GM21786 (cell line): ENCODE measurements at regions not wholly inside any gene's neighbourhood (a gene's known extent, or its start where the extent isn't known, plus 50 kb on each side); places are given as distances from the start of the nearest gene placed in this dataset.

Source experiments
- ATAC-seq: cut with Tn5 transposase; IDR thresholded peaks from one replicate; pipeline ENCODE4 v1.9.1; 2021; ENCODE audit not compliant: unreplicated experiment

- ATAC-seq = no peak
These were observed 201.7 kb upstream of the PDGFD start for GRCh38 chr11:104365676-104366075.

GRCh38 chr11:104361975-104362374, 198.0 kb upstream of the PDGFD start:
- ATAC-seq = no peak

DNA sequence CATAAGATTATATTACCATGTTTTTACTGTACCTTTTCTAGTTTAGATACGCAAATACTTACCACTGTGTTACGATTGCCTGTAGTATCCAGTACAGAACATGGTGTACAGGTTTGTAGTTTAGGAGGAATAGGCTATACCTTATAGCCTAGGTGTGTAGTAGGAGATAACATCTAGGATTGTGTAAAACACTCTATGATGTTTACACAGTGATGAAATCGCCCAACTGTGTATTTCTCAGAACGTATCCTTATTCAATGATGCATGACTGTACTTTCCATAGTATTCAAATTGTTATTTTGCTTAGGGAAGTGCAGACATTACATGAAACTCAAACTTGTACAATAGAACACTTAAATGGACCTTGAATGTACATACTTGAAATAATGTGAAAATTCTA, 188.1 kb upstream of the PDGFD start:
- no peak for ATAC-seq

DNA sequence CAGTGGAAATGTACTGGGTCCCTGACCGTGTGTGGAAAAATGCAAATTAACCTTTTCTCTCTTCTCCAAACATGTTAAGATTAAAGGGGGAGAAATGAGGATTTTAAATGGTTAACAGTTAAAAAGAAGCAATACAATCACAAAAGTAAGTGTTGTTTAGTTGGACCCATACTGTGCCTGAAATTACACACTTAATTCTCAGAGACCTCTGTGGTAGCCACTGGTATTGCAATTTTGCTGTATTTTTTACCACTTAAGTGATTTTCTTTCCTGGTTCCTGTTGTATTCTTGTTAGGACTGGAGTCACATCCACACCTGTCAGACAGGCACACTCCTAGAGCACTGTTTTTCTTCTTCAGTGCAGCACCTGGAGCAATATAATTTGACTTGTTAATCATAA, 179.6 kb upstream of the PDGFD start:
- ATAC-seq = peak; percentile 75

DNA sequence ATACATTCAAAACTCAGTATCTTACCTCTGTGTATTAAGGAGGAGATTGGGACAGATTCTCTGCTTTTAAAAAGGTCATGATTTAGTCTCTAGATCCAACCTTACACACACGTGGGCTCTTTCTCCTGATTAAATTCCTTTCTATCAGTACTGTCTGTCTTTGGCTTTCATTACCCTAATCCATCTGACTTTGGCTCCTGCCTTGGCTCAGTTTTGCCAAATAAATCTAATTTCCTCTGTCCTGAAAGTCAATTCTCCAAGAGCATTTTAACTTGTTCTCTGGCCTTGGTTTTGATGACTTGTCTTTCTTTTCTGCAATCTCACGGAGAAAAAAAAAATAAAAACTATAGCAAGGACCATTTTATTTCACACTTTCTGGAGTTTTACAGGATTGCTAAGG, 176.6 kb upstream of the PDGFD start:
- no peak for ATAC-seq

DNA sequence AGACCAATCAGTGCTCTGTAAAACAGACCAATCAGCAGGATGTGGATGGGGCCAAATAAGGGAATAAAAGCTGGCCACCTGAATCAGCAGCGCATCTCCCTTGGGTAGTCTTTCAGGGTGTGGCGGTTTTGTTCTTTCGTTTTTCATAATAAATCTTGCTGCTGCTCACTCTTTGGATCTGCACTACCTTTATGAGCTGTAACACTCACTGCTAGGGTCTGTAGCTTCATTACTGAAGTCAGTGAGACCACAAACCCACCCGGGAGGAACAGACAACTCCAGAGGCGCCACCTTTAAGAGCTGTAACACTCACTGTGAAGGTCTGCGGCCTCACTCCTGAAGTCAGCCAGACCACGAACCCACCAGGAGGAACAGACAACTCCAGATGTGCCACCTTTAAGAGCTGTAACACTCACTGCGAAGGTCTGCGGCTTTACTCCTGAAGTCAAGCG, 175.5 kb upstream of the PDGFD start:
- no peak for ATAC-seq

DNA sequence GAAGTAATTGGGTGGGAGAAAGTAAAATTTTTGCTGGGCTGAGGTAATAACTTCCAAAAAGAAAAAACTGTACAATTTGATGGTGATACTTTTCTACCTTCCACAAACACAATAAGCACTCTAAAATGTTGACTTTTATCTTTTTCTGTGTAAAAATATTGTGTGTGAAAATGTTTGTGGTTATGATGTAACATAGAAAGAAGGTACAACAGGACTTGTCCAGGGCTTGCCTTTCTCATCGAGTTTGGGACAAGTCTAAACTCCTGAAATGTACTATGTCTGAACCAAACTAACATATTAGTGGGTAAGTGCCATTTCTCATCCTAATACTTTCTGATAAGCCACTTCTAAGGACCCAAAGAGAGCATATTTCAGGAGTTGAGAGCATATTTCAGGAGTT, 174.2 kb upstream of the PDGFD start:
- no peak for ATAC-seq

DNA sequence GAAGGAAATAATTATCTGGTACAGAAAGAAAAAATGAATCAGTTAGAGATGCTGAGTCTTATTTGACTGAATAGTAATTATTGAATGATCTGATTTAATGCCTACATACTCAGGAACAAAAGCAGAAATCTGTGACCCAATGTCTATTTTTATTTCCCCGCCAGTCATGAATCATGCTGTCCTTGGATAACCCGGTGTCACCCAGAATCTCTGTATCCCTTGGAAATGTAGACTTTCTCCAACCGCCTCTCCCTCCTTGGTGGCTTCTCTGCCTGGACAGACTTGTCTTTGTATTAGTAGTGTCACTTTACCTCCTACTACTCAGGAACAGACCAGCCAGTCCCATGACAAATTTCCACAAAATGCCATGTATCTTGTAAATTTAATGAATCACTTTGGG, 173.3 kb upstream of the PDGFD start:
- ATAC-seq = no peak

DNA sequence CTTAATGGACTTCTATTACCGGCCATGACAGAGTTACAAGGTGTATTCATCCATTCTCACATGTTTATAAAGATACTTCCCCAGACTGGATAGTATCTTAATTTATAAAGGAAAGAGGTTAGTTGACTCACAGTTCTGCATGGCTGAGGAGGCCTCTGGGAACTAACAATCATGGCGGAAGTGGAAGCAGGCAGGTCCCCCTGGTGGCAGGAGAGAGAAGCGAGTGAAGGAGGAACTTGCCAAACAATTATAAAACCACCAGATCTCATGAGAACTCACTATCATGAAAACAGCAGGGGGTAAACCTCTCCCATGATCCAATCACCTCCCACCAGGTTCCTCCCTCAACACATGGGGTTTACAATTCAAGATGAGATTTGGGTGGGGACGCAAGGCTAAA, 170.0 kb upstream of the PDGFD start:
- peak; percentile 63 for ATAC-seq

- ATAC-seq = no peak
These were observed 168.2 kb upstream of the PDGFD start for GRCh38 chr11:104332110-104332509.

DNA sequence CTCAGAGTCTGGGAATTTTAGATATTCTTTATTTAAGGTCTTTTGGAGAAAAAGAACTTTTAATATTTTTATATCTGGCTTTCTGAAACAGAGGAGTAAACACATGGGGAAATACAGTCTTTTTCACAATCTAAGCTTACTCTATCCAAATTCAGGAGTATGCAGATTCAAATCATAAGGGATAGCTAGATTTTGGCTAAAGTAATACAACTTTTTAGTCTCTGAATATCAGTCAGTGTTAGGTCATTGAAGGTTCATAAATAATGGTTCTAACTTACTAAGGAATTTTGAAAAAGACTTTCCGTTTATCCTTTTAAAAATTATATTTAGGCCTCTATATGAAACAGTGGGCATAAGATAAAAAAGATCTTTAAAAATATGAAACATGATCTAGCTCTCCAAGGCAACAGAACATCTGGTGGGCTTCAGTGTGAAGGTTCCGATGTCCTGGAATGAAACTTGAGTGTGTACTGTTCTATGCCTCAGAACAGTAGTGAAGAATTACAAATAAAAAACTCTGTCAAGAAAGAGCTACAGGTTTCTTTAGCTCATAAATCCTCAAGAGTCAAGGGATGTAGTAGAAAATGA, 165.2 kb upstream of the PDGFD start:
- no peak for ATAC-seq

DNA sequence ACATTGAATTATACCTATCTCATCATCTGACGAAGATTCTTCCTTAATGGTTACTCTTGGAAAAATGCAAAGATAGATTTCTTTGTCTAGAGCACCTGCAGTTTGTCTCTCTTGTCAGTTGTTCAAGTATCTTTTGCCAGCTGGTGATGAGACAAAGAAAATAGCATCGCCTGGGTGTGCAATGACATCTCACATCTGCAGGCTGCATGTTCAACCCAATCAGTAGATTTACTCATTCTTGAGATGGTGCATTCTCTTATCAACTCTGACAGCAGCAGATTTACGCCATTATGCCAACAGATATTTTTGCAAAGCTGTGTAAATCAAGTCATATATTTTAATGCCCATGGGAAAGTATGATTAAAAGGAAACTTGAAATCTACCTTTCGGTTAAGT, 164.6 kb upstream of the PDGFD start:
- ATAC-seq = no peak

DNA sequence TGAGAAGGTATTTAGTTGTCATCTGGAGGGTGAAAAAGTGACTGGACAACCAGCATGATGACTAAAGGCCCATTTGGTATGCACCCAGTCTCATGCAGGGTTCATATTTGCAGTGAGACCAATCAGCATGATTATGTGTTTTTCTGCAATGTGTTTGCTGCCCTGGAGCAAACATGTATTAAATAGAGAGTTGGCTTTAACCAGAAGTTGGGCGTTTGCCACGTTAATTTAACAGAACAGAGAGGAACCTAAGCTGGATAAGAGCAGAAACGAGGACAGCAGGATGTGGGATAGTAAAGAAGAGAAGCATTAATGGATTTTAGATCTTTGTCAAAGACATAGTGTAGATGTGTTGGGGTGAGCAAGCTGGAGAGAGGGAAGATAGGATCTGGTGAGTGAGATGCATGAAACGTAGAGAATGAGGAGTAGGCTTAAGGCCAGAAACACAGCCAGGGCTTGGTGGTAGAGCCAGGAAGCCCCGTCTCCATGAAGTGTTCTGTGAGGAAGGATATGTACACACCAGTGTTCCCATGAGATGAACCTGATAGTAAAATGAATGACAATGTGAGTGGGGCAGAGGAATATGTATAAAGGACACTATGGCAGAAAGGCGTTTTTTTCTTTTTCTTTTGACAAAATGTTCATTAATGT, 164.0 kb upstream of the PDGFD start:
- no peak for ATAC-seq

DNA sequence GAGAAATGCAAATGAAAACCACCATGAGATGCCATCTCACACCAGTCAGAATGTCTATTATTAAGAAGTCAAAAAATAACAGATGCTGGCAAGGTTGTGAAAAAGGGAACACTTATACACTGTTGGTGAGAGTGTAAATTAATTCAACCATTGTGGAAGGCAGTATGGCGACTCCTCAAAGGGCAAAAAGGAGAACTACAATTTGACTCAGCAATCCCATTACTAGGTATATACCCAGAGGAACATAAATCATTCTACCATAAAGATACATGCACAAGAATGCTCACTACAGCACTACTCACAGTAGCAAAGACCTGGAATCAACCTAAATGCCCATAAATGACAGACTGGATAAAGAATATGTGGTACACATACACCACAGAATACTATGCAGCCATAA, 161.1 kb upstream of the PDGFD start:
- ATAC-seq = no peak

GRCh38 chr11:104324276-104324675, 160.3 kb upstream of the PDGFD start:
- no peak for ATAC-seq

GRCh38 chr11:104323841-104324240, 159.9 kb upstream of the PDGFD start:
- no peak for ATAC-seq

DNA sequence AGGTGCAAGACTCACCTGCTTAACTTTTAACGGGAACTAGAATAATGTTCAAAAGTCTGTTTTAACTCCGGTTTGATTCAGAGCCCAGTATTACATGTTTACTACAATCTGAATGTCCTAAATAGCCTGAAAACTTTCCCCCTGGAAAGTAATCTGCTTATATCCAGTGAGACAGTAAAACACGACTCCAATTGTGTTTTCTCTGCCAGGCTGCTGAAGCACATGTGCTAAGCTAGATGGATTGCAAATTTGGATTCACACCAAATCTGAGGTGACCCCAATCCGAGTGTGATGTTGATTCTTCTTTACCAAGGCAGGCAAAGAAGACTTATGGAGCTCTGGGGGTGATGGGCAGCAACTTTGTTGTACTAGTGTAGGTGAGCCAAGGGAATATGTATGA, 158.7 kb upstream of the PDGFD start:
- no peak for ATAC-seq

- ATAC-seq = no peak
These were observed 157.0 kb upstream of the PDGFD start for GRCh38 chr11:104320956-104321355.

DNA sequence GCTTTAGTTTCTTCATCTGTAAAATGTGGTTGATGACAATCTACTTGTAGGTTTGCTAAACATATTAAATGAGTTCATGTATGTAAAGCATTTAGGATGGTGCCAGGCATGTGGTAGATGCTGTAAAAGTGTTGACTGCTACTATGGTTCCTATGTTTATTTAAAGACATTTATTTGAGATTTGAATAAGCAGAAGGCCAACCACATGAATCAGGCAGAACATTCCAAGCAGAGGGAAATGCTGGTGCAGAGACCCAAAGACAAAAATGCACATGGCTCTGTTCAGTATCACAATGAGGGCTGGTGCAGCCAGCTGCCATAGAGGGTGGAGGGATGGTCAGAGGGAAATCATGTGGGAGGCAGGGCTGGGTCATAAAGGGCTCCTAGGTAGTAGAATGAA, 156.2 kb upstream of the PDGFD start:
- no peak for ATAC-seq

- ATAC-seq = no peak
These were observed 155.4 kb upstream of the PDGFD start for GRCh38 chr11:104319396-104319795.

DNA sequence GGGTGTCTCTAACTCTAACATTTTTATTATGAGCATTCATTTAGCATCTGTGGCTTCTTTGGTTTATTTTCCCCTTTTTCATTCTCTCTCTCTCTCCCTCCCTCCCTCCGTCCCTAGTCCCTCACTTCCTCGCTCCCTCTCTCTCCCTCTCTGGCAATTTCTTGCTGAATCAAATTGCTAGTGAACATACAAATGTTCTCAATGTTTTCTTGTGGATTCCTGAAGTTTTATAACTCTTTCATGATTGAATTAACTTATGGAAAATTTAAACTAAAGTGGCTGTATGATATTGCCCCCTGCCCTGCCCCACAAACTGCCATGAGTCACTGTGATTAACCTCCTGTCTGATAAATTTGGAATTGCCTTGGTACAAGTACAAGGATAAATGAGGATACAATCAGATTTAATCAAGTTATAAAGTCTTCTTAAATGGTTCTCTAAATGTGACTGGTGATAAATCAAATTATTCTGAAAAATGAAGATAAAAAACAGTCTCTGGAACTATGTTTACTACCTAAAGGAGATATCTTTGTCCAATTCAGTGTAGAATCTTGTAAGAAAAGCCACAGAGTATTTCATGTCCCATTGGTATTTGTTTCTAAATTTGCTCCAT, 143.0 kb upstream of the PDGFD start:
- no peak for ATAC-seq

DNA sequence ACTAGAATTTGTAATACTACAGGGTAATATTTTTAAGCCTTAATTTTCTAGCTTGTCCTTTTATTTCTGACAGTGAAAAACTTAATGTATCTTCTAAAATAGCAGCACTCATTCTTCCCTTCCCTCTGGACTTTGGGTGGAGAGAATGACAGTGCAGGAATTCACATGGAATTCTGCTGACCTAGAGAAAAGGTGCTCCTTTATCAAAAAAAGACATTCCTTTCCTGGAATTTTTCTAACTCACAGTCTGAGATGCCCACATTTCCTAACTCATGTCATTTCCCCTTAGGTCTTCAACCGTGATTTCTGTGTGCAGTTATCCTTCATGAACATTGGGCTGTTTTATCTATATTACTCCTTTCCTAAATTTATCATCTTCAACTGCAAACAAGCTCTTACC, 137.8 kb upstream of the PDGFD start:
- no peak for ATAC-seq

GRCh38 chr11:104291646-104292045, 127.7 kb upstream of the PDGFD start:
- ATAC-seq = no peak
